CD14-positive monocyte (primary cell): ENCODE measurements at regions not wholly inside any gene's neighbourhood (a gene's known extent, or its start where the extent isn't known, plus 50 kb on each side); places are given as distances from the start of the nearest gene placed in this dataset.
"Not testable (repeated sequence)": the region's sequence is repeated elsewhere in the genome, so short reads cannot be mapped to it uniquely, and the experiment has no call there.

Experiments
- DNase-seq, 3 donors: peaks; one replicate each; pipeline ENCODE4 v3.0.0-alpha.2; 2011 to 2022
- H2AFZ ChIP-seq: 2 replicates; pipeline ENCODE4 v1.6.0; 2012; ENCODE audit warnings: mild to moderate bottlenecking, low read depth, low read length, inconsistent platforms; ENCODE audit not compliant: insufficient read depth, poor library complexity, severe bottlenecking
- H3K27ac ChIP-seq, 2 donors: 1 replicate in 1 of 2; 2 replicates in 1 of 2; pipeline ENCODE4 v1.5.1; 2012 to 2013; ENCODE audit warnings: low read length in 2 of 2, control low read depth in 1 of 2, inconsistent platforms in 1 of 2, low read depth in 1 of 2, mild to moderate bottlenecking in 1 of 2
- H3K27me3 ChIP-seq, 2 donors: one replicate each; pipeline versions ENCODE4 v1.6.0 to v1.6.1; 2011 to 2013; ENCODE audit warnings: low read length in 2 of 2; ENCODE audit not compliant: control insufficient read depth in 2 of 2, insufficient read depth in 2 of 2
- H3K36me3 ChIP-seq, 2 donors: replicated peaks in 1 of 2; 1 replicate in 1 of 2; 2 replicates in 1 of 2; pipeline versions ENCODE4 v1.5.1 to v1.6.1; 2012 to 2013; ENCODE audit warnings: low read length in 2 of 2, control low read depth in 1 of 2, inconsistent platforms in 1 of 2, mild to moderate bottlenecking in 1 of 2; ENCODE audit not compliant: insufficient read depth in 2 of 2, control insufficient read depth in 1 of 2
- H3K4me1 ChIP-seq, 2 donors: 1 replicate in 1 of 2; 2 replicates in 1 of 2; pipeline versions ENCODE4 v1.5.1 to v1.6.1; 2012 to 2013; ENCODE audit warnings: low read length in 2 of 2, control low read depth in 1 of 2, inconsistent platforms in 1 of 2, mild to moderate bottlenecking in 1 of 2, moderate library complexity in 1 of 2; ENCODE audit not compliant: insufficient read depth in 2 of 2, control insufficient read depth in 1 of 2
- H3K4me2 ChIP-seq: replicated peaks from 2 replicates; pipeline ENCODE3; 2012; ENCODE audit warnings: low read length, moderate library complexity, mild to moderate bottlenecking; ENCODE audit not compliant: poor library complexity, severe bottlenecking; ENCODE audit errors: extremely low read depth
- H3K4me3 ChIP-seq, 3 experiments: fragments of 200-600 bp in 1 of 3; sonication (generic) in 1 of 3; replicated peaks in 1 of 3; 1 replicate in 2 of 3; 2 replicates in 1 of 3; pipeline ENCODE4 v1.5.1; 2011 to 2013; ENCODE audit warnings: low read length in 3 of 3, mild to moderate bottlenecking in 3 of 3, control low read depth in 2 of 3, low read depth in 2 of 3, inconsistent platforms in 1 of 3, moderate library complexity in 1 of 3
- H3K79me2 ChIP-seq: 2 replicates; pipeline ENCODE4 v1.6.0; 2012; ENCODE audit warnings: mild to moderate bottlenecking, control low read depth, inconsistent platforms, low read length, moderate library complexity; ENCODE audit not compliant: insufficient read depth
- H3K9ac ChIP-seq: 2 replicates; pipeline ENCODE4 v1.6.0; 2017; ENCODE audit warnings: low read length, mild to moderate bottlenecking; ENCODE audit not compliant: insufficient read depth, poor library complexity, severe bottlenecking
- H3K9me3 ChIP-seq, 2 donors: replicated peaks in 1 of 2; 1 replicate in 1 of 2; 2 replicates in 1 of 2; pipeline versions ENCODE4 v1.5.1 to v1.6.1; 2012 to 2013; ENCODE audit warnings: low read length in 2 of 2, control low read depth in 1 of 2; ENCODE audit not compliant: control insufficient read depth in 1 of 2, insufficient read depth in 1 of 2
- H4K20me1 ChIP-seq: 2 replicates; pipeline ENCODE4 v1.6.0; 2012; ENCODE audit warnings: mild to moderate bottlenecking, low read length, control low read depth, moderate library complexity; ENCODE audit not compliant: insufficient read depth
- H3K27ac Mint-ChIP-seq, 7 donors: one replicate each; pipeline ENCODE4 v1.8.0; 2020; ENCODE audit warnings: mild to moderate bottlenecking in 7 of 7, mixed read lengths in 7 of 7, moderate library complexity in 6 of 7, inconsistent platforms in 2 of 7
- H3K27me3 Mint-ChIP-seq, 3 donors: one replicate each; pipeline ENCODE4 v1.8.0; 2021 to 2022; ENCODE audit warnings: low read depth in 3 of 3, mild to moderate bottlenecking in 3 of 3, mixed read lengths in 3 of 3, moderate library complexity in 3 of 3, inconsistent platforms in 1 of 3
- H3K36me3 Mint-ChIP-seq, 2 donors: one replicate each; pipeline ENCODE4 v1.8.0; 2020; ENCODE audit warnings: mixed read lengths in 2 of 2, inconsistent platforms in 1 of 2, mild to moderate bottlenecking in 1 of 2
- H3K4me1 Mint-ChIP-seq: one replicate; pipeline ENCODE4 v1.8.0; 2020; ENCODE audit warnings: mild to moderate bottlenecking, mixed read lengths
- H3K4me3 Mint-ChIP-seq, 2 donors: one replicate each; pipeline ENCODE4 v1.8.0; 2020; ENCODE audit warnings: mild to moderate bottlenecking in 2 of 2, mixed read lengths in 2 of 2, moderate library complexity in 1 of 2
- H3K9me3 Mint-ChIP-seq, 7 donors: one replicate each; pipeline ENCODE4 v1.8.0; 2020 to 2022; ENCODE audit warnings: mixed read lengths in 7 of 7, mild to moderate bottlenecking in 6 of 7, moderate library complexity in 6 of 7, inconsistent platforms in 2 of 7
- CTCF ChIP-seq: fragments of 200-600 bp; IDR thresholded peaks from one replicate; pipeline ENCODE4 v1.8.0; 2022; ENCODE audit warnings: antibody characterized with exemption, mild to moderate bottlenecking
- WGBS: methylation state at CpG from one replicate; pipeline ENCODE4 v1.1.5; 2013; ENCODE audit warnings: missing lambda C conversion rate; ENCODE audit not compliant: insufficient coverage; 5-methylcytosine and 5-hydroxymethylcytosine counted together
- intact Hi-C, 2 donors: fragments of 100-400 bp; cut with micrococcal nuclease; formaldehyde crosslinking; loops; one replicate each; pipeline versions ENCODE4 v1.15.0 to v1.15.1; 2023

- H3K36me3 ChIP-seq: no peaks in the 10 kb centered on the region
- peaks cover 0 to 2% of the 10 kb centered on the region in 2 donors for H3K27me3 ChIP-seq
- no peak overlapping the region for H3K27ac ChIP-seq
- intact Hi-C loops: no loop called here
- peaks cover 1 to 12% (median 3%) of the 10 kb centered on the region in 3 donors for H3K27me3 Mint-ChIP-seq
- H3K9me3 ChIP-seq: no peaks in the 10 kb centered on the region
- no peak overlapping the region for H3K4me3 Mint-ChIP-seq
- H3K9ac ChIP-seq: no peak overlapping the region
- no peaks in the 10 kb centered on the region for H3K79me2 ChIP-seq
- H3K36me3 Mint-ChIP-seq: no peaks in the 10 kb centered on the region
- no peaks in the 10 kb centered on the region for H3K4me1 ChIP-seq
- H3K4me2 ChIP-seq: no peak overlapping the region
- 100% methylated on average over 2 of the region's 3 CpGs for WGBS
- TF ChIP-seq CTCF: no peak
- H3K9me3 Mint-ChIP-seq: peaks cover 3 to 15% (median 10%) of the 10 kb centered on the region in 7 donors
- no peak overlapping the region for H2AFZ ChIP-seq
- H4K20me1 ChIP-seq: no peaks in the 10 kb centered on the region
- no peak overlapping the region for H3K4me3 ChIP-seq
- no peak overlapping the region for H3K27ac Mint-ChIP-seq
- DNase-seq: no peak
- no peaks in the 10 kb centered on the region for H3K4me1 Mint-ChIP-seq
Measured at GRCh38 chr10:118974951-118975350, 54.6 kb upstream of the NANOS1 start.

GRCh38 chr10:118976219-118976618 lies 53.3 kb upstream of the NANOS1 start:
- not testable (repeated sequence) for DNase-seq
- no CpG with 5 or more reads among the region's 3 CpGs for WGBS
- peaks cover 3 to 11% (median 3%) of the 10 kb centered on the region in 3 donors for H3K27me3 Mint-ChIP-seq

More at GRCh38 chr10:118976219-118976618, 53.3 kb upstream of the NANOS1 start:
- H4K20me1 ChIP-seq, H3K9ac ChIP-seq, H2AFZ ChIP-seq, H3K27ac Mint-ChIP-seq, H3K9me3 ChIP-seq, H3K36me3 Mint-ChIP-seq, H3K4me2 ChIP-seq, H3K4me3 ChIP-seq, intact Hi-C loops, H3K79me2 ChIP-seq, H3K27ac ChIP-seq, H3K4me3 Mint-ChIP-seq, H3K4me1 ChIP-seq, H3K27me3 ChIP-seq, H3K36me3 ChIP-seq, H3K4me1 Mint-ChIP-seq: not testable (repeated sequence)
- peaks cover 3 to 15% (median 8%) of the 10 kb centered on the region in 7 donors for H3K9me3 Mint-ChIP-seq
